ENCODE measurements at regions not wholly inside any gene's neighbourhood (a gene's known extent, or its start where the extent isn't known, plus 50 kb on each side); places are given as distances from the start of the nearest gene placed in this dataset.

GRCh38 chr19:29432677-29433076 lies 93.1 kb upstream of the VSTM2B start:
- DNase-seq, result no peak

GRCh38 chr19:29436591-29437103 lies 89.1 kb upstream of the VSTM2B start:
- DNase-seq, result no peak

- DNase-seq, result no peak
Measured at GRCh38 chr19:29439021-29439420, 86.8 kb upstream of the VSTM2B start.

- DNase-seq, result no peak
Measured at GRCh38 chr19:29439688-29440550, 85.9 kb upstream of the VSTM2B start.

GRCh38 chr19:29442094-29442493 lies 83.7 kb upstream of the VSTM2B start:
- DNase-seq, result no peak

- DNase-seq, result no peak
Measured at GRCh38 chr19:29442910-29443309, 82.9 kb upstream of the VSTM2B start.

GRCh38 chr19:29445246-29445645 lies 80.5 kb upstream of the VSTM2B start:
- no peak for DNase-seq

GRCh38 chr19:29446361-29446760 lies 79.4 kb upstream of the VSTM2B start:
- no peak for DNase-seq

- no peak for DNase-seq
Measured at GRCh38 chr19:29448046-29448445, 77.7 kb upstream of the VSTM2B start.

GRCh38 chr19:29449371-29449770 lies 76.4 kb upstream of the VSTM2B start:
- DNase-seq, result no peak

GRCh38 chr19:29450306-29450705 lies 75.5 kb upstream of the VSTM2B start:
- no peak for DNase-seq

GRCh38 chr19:29450812-29451211 lies 75.0 kb upstream of the VSTM2B start:
- no peak for DNase-seq

GRCh38 chr19:29454109-29454508 lies 71.7 kb upstream of the VSTM2B start:
- no peak for DNase-seq

GRCh38 chr19:29457413-29457812 lies 68.4 kb upstream of the VSTM2B start:
- no peak for DNase-seq

GRCh38 chr19:29467824-29468401 lies 57.9 kb upstream of the VSTM2B start:
- peak; percentile 10 for DNase-seq

- DNase-seq, result no peak
Measured at GRCh38 chr19:29475469-29475868, 50.3 kb upstream of the VSTM2B start.

Measured in stimulated activated CD4-positive, alpha-beta T cell treated with anti-CD3 and anti-CD28 coated beads, Interleukin-4, amount 100 ng/mL, for 24 hours (primary cell).